ENCODE measurements at regions not wholly inside any gene's neighbourhood (a gene's known extent, or its start where the extent isn't known, plus 50 kb on each side); places are given as distances from the start of the nearest gene placed in this dataset.

DNA sequence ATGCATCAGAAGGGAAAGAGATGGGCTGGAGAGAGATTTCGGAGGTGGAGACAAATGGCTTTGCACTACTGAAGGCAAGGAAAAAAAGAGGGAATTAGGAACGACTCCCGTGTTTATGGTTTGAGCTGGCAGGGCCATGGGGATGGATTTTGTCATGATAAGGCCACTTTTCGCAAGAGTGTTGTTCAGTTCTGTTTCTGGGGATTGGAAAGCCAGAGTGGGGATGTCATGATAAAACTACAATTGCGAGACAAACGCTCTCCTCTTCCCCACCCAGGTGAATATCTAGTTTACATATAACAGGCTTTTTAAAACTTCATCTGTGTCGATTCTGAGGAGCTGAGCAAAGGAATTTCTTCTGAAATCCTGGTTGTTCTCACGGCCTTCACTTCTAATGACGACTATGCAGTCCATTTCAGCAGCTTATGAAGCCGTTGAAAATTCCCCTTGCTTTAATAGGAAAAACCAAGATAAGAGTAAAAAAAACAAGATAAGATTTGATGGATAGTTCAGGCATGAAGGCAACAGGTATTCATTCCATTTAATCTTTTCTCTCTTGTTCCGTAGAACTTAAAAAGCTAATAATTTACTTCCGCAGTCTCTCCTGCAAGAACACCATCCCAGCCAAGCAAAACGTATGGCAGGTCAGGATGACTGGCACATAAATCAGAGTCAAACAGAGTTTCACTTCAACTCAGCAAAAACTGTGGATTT, 245.6 kb upstream of the PITRM1 start:
- Histone ChIP-seq H3K27me3 (ENCODE audit: insufficient read depth, poor library complexity, severe bottlenecking) (no peaks in the 10 kb centered on the region), H3K4me3 (replicated peaks; ENCODE audit: insufficient read depth, low read length) (no peak overlapping the region), H3K27ac (replicated peaks) (no peak overlapping the region)
- no peak for DNase-seq (ENCODE audit: low read depth in 1 of 2, low spot score in 1 of 2)
- no peak for TF ChIP-seq REST (IDR thresholded peaks at IDR 0.05; ENCODE audit: insufficient replicate concordance, low read depth)
- no peak for TF ChIP-seq SPI1 (IDR thresholded peaks at IDR 0.05; ENCODE audit: borderline replicate concordance, low read depth)
- TF ChIP-seq GABPA (IDR thresholded peaks at IDR 0.05; ENCODE audit: low read depth): no peak
- TF ChIP-seq, protein P1, sequence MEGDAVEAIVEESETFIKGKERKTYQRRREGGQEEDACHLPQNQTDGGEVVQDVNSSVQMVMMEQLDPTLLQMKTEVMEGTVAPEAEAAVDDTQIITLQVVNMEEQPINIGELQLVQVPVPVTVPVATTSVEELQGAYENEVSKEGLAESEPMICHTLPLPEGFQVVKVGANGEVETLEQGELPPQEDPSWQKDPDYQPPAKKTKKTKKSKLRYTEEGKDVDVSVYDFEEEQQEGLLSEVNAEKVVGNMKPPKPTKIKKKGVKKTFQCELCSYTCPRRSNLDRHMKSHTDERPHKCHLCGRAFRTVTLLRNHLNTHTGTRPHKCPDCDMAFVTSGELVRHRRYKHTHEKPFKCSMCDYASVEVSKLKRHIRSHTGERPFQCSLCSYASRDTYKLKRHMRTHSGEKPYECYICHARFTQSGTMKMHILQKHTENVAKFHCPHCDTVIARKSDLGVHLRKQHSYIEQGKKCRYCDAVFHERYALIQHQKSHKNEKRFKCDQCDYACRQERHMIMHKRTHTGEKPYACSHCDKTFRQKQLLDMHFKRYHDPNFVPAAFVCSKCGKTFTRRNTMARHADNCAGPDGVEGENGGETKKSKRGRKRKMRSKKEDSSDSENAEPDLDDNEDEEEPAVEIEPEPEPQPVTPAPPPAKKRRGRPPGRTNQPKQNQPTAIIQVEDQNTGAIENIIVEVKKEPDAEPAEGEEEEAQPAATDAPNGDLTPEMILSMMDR (IDR thresholded peaks at IDR 0.05; ENCODE audit: insufficient read depth, low read length): no peak
- TF ChIP-seq POLR2AphosphoS5 (IDR thresholded peaks at IDR 0.05; ENCODE audit: low read depth): no peak

GRCh38 chr10:3417096-3417495, 244.5 kb upstream of the PITRM1 start:
- no peak overlapping the region for H3K4me3 ChIP-seq (replicated peaks; ENCODE audit: insufficient read depth, low read length)
- H3K27ac ChIP-seq (replicated peaks): no peak overlapping the region
- TF ChIP-seq GABPA (IDR thresholded peaks at IDR 0.05; ENCODE audit: low read depth) (no peak), POLR2AphosphoS5 (IDR thresholded peaks at IDR 0.05; ENCODE audit: low read depth) (no peak), SPI1 (IDR thresholded peaks at IDR 0.05; ENCODE audit: borderline replicate concordance, low read depth) (no peak), REST (IDR thresholded peaks at IDR 0.05; ENCODE audit: insufficient replicate concordance, low read depth) (no peak)
- TF ChIP-seq, protein P1 (IDR thresholded peaks at IDR 0.05; ENCODE audit: insufficient read depth, low read length): no peak
- no peaks in the 10 kb centered on the region for H3K27me3 ChIP-seq (ENCODE audit: insufficient read depth, poor library complexity, severe bottlenecking)
- no peak for DNase-seq (ENCODE audit: low read depth in 1 of 2, low spot score in 1 of 2)

DNA sequence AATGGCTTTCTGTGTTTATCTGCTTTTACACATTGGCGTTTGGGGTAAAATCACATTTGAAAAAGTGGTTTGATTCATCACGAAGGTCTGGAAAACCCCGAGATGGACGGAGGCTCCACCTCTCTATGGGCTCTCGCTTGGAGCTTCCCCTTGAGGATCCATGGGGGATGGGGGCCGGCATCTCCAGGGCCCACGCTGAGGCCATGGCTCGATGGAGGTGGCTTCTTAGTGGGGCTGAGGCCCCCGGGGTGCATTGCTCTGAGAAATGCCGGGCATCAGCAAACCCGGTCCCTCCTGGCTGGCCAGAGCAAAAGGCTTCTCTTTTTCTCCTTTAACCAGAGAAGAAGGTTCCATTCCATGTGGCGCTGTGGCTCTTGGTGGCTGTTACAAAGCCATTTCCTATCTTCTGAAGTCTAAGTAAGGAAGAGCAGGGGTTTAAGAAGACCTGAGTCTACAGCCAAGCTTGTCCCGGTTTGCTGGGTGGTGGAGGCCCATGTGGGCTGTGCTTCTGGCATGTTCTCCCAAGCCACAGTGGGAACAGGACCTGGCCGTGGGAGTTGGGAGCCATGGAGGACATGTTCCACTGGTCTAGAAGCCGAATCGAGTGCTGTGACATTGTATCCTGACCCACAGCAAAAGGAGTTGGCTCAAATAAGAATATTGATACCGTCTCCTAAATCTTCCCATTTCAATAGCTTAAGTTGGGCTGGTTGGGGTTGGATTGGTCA, 243.5 kb upstream of the PITRM1 start:
- Histone ChIP-seq H3K27me3 (ENCODE audit: insufficient read depth, poor library complexity, severe bottlenecking) (no peaks in the 10 kb centered on the region), H3K4me3 (replicated peaks; ENCODE audit: insufficient read depth, low read length) (no peak overlapping the region), H3K27ac (replicated peaks) (no peak overlapping the region)
- TF ChIP-seq GABPA (IDR thresholded peaks at IDR 0.05; ENCODE audit: low read depth) (no peak), REST (IDR thresholded peaks at IDR 0.05; ENCODE audit: insufficient replicate concordance, low read depth) (no peak)
- DNase-seq (ENCODE audit: low read depth in 1 of 2, low spot score in 1 of 2): no peak
